GM23248 (cell line): ENCODE measurements at regions not wholly inside any gene's neighbourhood (a gene's known extent, or its start where the extent isn't known, plus 50 kb on each side); places are given as distances from the start of the nearest gene placed in this dataset.

Experiments used
- EZH2 ChIP-seq: fragments of 200-600 bp; sonication (generic); IDR thresholded peaks from 2 replicates; pipeline ENCODE4 v1.6.1; 2018; ENCODE audit warnings: antibody characterized with exemption, mild to moderate bottlenecking; ENCODE audit not compliant: insufficient read depth, poor library complexity, severe bottlenecking
- EZH2phosphoT487 ChIP-seq: fragments of 200-600 bp; sonication (generic); IDR thresholded peaks from 2 replicates; pipeline ENCODE4 v1.6.1; 2018; ENCODE audit warnings: antibody characterized with exemption, moderate library complexity, mild to moderate bottlenecking, low read depth; ENCODE audit not compliant: insufficient read depth

DNA sequence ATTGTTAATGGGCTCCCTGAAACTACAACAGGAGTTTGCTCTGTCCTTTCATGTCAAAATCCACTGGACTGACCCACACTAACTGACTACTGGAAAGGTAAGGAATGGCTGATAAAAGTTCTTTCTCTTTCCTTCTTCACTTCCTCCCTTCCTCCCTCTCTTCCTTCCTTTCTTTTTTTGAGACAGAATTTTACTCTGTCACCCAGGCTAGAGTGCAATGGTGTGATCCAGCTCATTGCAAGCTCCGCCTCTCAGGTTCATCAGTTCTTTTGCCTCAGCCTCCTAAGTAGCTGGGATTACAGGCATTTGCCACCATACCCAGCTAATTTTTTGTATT is 85.2 kb downstream of the IGLL1 start:
- no peak for TF ChIP-seq EZH2
- TF ChIP-seq EZH2phosphoT487, result no peak
